ENCODE measurements at regions not wholly inside any gene's neighbourhood (a gene's known extent, or its start where the extent isn't known, plus 50 kb on each side); places are given as distances from the start of the nearest gene placed in this dataset.
"Not testable (repeated sequence)": the region's sequence is repeated elsewhere in the genome, so short reads cannot be mapped to it uniquely, and the experiment has no call there.

GRCh38 chr7:3094701-3095445 is 51.2 kb upstream of the CARD11 start:
- no peak for DNase-seq (ENCODE audit: low spot score)

GRCh38 chr7:3097734-3098133 is 54.1 kb upstream of the CARD11 start:
- no peak for DNase-seq (ENCODE audit: low spot score)

- DNase-seq (ENCODE audit: low spot score), result no peak
Measured at GRCh38 chr7:3102159-3102558, 58.5 kb upstream of the CARD11 start.

GRCh38 chr7:3103614-3104398 is 60.1 kb upstream of the CARD11 start:
- no peak for DNase-seq (ENCODE audit: low spot score)

GRCh38 chr7:3105856-3106255 is 62.2 kb upstream of the CARD11 start:
- DNase-seq (ENCODE audit: low spot score), result no peak

GRCh38 chr7:3106361-3106826 is 62.7 kb upstream of the CARD11 start:
- no peak for DNase-seq (ENCODE audit: low spot score)

- DNase-seq (ENCODE audit: low spot score), result no peak
Measured at GRCh38 chr7:3107228-3107763, 63.6 kb upstream of the CARD11 start.

- DNase-seq (ENCODE audit: low spot score), result no peak
Measured at GRCh38 chr7:3107889-3108570, 64.4 kb upstream of the CARD11 start.

GRCh38 chr7:3109311-3109915 is 65.7 kb upstream of the CARD11 start:
- DNase-seq (ENCODE audit: low spot score), result no peak

- DNase-seq (ENCODE audit: low spot score), result no peak
Measured at GRCh38 chr7:3112479-3113134, 68.9 kb upstream of the CARD11 start.

GRCh38 chr7:3114917-3115316 is 71.2 kb upstream of the CARD11 start:
- DNase-seq (ENCODE audit: low spot score), result no peak

- DNase-seq (ENCODE audit: low spot score), result no peak
Measured at GRCh38 chr7:3117081-3117480, 73.4 kb upstream of the CARD11 start.

- DNase-seq (ENCODE audit: low spot score), result no peak
Measured at GRCh38 chr7:3117488-3118231, 74.0 kb upstream of the CARD11 start.

GRCh38 chr7:3119352-3119927 is 75.8 kb upstream of the CARD11 start:
- DNase-seq (ENCODE audit: low spot score), result not testable (repeated sequence)

- DNase-seq (ENCODE audit: low spot score), result no peak
Measured at GRCh38 chr7:3119963-3120362, 76.3 kb upstream of the CARD11 start.

- DNase-seq (ENCODE audit: low spot score), result no peak
Measured at GRCh38 chr7:3120513-3120912, 76.8 kb upstream of the CARD11 start.

GRCh38 chr7:3128857-3129490 is 85.3 kb upstream of the CARD11 start:
- peak; percentile 17 for DNase-seq (ENCODE audit: low spot score)

GRCh38 chr7:3133811-3134385 is 90.2 kb upstream of the CARD11 start:
- no peak for DNase-seq (ENCODE audit: low spot score)

- DNase-seq (ENCODE audit: low spot score), result peak; percentile 4
Measured at GRCh38 chr7:3134745-3135144, 91.1 kb upstream of the CARD11 start.

Data from ureter (tissue), 1 donor.